ENCODE measurements at regions not wholly inside any gene's neighbourhood (a gene's known extent, or its start where the extent isn't known, plus 50 kb on each side); places are given as distances from the start of the nearest gene placed in this dataset.
A peak's percentile ranks its signal among the peaks of the same experiment; 100 is the strongest.
"Not testable (repeated sequence)": the region's sequence is repeated elsewhere in the genome, so short reads cannot be mapped to it uniquely, and the experiment has no call there.

DNA sequence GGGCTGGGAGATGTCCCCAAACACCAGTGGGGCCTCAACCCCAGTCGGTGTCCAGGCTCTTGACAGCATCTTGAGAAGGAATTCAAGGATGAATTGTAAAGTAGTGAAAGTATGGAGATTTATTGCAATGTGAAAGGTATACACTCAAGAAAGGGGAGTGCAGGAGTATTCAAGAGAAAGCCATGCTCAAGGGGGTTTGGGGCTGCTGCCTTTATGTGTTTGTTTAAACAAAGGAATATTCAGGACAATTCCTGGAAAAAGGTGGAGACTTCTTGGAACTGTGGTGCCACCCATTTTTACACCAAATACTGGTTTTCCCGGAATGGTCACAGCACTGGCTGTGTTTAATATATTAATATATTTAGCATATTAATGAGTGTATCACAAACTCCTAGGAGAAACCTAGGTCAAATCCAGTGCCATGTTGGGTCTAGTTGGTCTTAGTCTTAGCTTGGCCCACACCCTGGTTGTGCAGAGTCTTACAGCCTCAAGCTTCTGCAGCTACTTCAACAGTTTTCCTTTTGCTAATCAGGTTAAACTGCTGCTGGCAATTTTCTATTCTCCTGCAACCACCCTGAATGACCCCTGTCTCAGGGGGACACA is 138.5 kb upstream of the TMTC4 start:
- DNase-seq (ENCODE audit: low spot score) (no peak), FAIRE-seq (no peak)

DNA sequence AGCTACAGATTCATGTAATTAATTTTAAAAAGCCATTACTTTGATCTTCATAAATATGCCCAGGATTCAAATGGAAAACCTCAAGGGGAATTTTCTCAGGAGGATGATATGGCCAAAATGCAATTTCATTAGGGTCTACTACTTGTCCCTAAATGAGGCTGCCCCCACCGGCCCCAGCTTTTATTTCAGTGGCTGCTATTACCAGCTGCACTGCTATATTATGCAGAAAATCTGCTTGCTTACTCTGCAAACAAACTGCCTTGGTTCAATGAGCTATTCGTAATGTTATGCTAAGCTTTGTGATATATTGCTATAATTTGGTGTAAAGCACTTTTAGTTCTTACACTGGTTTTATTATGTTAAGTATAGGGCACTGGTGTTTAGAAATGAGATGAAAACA is 137.3 kb upstream of the TMTC4 start:
- no peak for DNase-seq (ENCODE audit: low spot score)
- no peak for FAIRE-seq

GRCh38 chr13:100811024-100811865 is 136.7 kb upstream of the TMTC4 start:
- DNase-seq (ENCODE audit: low spot score) (no peak), FAIRE-seq (no peak)

DNA sequence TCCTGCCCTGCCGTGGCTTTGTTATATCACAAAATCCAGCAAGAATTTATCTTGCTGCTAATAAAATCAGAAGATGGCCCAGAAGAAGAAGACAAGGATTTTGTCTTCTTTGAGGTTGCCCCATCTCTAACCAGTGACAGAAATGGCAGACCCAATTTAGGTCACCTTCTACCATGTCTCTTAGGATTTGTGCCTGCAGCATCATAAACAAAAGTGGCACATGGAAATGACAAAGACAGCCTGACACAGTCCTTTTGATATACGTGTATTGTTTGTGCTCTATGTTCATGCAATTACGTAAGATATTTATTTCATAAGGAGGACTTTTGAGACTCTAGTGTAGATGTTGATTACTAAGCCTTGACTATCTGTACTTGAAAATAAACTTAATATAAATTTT is 135.9 kb upstream of the TMTC4 start:
- no peak for FAIRE-seq
- no peak for DNase-seq (ENCODE audit: low spot score)

- DNase-seq (ENCODE audit: low spot score) (no peak), FAIRE-seq (no peak)
Observed at GRCh38 chr13:100809856-100810255, 135.3 kb upstream of the TMTC4 start.

DNA sequence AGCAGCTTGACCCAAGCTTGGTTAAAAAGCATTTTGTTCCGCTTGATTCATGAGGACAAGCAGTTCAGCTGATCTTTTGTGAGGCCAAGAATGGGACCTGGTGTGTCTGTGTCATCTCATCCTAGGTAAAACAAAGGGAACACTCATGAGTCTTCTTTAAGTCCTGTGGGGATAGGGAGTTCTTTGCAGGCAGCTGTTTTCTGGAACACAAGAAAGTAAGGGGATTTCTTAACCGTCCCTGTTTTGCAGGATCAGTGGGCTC is 134.5 kb upstream of the TMTC4 start:
- DNase-seq (ENCODE audit: low spot score) = no peak
- FAIRE-seq = no peak

- FAIRE-seq (no peak), DNase-seq (ENCODE audit: low spot score) (no peak)
Observed at GRCh38 chr13:100808330-100809128, 133.9 kb upstream of the TMTC4 start.

DNA sequence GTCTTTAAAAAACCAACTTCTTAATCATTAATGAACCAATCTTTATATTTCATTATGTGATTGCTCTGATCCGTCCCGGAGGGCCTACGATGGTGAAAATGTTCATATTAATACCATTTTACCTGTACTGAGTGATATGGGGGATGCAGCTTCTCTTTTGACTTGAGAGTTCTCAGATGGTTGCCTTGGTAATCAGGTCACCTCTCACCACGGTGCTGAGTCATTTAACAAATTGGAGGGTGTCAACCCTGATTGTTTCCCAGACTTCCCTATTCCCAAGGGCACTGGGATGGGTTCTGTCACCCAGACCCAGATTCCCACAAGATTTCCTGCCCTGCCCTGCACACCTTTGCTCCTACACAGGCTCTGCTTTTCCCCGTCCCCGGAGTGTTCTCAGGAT is 128.5 kb upstream of the TMTC4 start:
- FAIRE-seq = no peak

DNA sequence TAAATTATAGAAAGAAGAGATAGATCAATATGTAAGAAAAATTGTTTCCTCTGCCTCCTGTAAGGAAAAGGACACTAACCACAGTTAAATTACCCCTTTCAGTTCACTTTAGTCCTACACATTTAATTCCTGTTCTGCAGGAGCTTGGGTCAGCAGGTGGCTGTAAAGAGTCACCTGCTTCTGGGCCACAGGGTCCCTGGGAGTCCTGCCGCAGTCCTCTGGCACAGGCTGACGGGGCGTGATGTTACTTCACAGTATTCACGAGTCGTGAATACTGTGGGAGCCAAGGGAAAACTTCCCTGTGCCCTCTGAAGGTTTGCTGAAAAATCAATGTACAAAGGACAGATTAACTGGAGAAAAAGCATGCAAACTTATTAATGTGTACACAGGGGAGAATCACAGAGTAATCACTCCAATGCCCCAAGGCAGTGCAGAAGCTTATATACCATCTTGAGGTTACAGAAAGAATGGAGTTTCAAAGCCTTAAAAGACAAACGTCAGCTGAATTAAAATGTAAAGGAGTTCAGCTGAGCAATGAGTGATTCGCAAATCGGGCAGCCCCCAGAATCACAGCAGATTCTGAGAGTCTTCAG is 125.8 kb upstream of the TMTC4 start:
- DNase-seq (ENCODE audit: low spot score) (no peak), FAIRE-seq (no peak)

More for the DNA sequence above, 128.5 kb upstream of the TMTC4 start:
- DNase-seq (ENCODE audit: low spot score) = no peak

DNA sequence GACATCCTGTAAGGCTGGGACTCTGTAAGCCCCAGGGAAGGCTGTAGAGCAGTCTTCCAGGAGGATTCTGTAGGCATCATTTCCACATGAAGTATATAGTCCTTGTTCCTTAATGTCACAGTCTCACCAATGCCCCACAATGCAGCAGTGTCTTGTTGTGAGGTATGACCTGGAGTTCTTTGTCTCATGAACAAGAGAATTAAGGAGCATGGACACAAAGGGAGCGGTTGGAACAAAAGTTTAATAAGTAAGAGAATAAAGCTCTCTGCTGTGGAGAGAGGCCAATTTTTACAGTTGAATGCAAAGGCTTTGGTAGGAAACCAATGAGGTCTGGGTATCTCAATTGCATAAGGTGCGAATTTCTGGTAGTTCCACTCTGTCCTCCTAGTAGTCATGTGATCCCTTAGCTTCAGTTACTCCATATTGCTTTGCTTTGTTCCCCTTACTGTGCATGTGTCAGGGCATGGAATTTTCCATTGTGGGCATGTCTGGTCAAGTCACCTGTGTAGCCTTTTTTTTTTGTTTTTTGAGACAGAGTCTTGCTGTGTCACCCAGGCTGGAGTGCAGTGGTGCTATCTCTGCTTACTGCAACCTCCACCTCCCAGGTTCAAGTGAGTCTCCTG is 124.3 kb upstream of the TMTC4 start:
- no peak for FAIRE-seq

DNA sequence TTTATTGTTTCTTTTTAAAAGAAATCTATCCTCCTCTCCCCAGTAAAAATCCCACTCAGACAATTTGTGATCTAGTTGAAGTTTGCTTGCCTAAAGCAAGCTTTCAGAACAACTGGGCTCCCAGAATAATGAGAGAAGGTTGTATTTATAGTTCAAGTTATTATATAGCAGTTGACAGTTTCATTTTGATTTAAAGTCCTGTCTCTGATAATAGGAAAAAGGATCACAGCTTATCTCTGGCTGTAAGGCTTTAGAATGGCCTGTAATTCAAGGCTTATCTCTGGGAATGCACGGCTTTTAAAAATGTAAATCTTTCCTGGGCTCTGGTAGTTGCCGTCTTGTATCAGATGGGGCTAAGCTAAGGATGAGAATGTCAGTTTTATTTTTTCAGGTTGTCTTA is 123.3 kb upstream of the TMTC4 start:
- no peak for FAIRE-seq
- DNase-seq (ENCODE audit: low spot score) = no peak

More for the DNA sequence above, 124.3 kb upstream of the TMTC4 start:
- DNase-seq (ENCODE audit: low spot score) = no peak

- no peak for DNase-seq (ENCODE audit: low spot score)
Observed at GRCh38 chr13:100796463-100796862, 121.9 kb upstream of the TMTC4 start.

DNA sequence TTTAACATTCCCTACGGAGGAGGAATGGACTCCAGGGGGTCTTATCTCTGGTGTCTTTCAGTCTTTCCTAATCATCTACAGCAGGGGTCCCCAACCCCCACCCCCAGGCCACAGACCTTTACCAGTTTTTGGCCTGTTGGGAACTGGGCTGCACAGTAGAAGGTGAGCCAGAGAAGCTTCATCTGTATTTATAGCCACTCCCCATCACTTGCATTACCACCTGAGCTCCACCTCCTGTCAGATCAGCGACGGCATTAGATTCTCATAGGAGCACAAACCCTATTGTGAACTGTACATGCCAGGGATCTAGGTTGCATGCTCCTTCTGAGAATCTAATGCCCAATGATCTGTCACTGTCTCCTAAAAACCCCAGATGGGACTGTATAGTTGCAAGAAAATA is 120.0 kb upstream of the TMTC4 start:
- DNase-seq (ENCODE audit: low spot score) (no peak), FAIRE-seq (no peak)

More at GRCh38 chr13:100796463-100796862, 121.9 kb upstream of the TMTC4 start:
- no peak for FAIRE-seq

GRCh38 chr13:100790405-100790804 is 115.8 kb upstream of the TMTC4 start:
- DNase-seq (ENCODE audit: low spot score) = no peak

DNA sequence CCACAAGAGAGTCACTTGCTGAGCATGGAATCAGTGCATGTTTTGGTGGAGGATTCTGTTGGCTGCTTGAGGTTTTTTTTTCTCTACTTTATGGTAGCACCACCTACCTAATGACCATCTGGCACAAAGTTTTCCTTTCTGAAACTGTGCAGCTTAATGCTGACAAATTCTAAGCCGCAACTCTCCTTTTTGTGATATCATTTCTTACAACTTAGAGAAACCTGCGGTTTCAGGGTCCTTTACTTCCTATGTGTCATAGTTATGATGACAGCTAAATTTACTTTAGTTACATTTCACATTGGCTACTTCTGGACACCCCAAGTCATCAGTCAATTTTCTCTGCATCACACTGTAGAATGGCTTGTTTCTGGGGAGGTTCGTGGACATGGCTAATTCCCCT is 115.4 kb upstream of the TMTC4 start:
- DNase-seq (ENCODE audit: low spot score) = no peak

More at GRCh38 chr13:100790405-100790804, 115.8 kb upstream of the TMTC4 start:
- no peak for FAIRE-seq

DNA sequence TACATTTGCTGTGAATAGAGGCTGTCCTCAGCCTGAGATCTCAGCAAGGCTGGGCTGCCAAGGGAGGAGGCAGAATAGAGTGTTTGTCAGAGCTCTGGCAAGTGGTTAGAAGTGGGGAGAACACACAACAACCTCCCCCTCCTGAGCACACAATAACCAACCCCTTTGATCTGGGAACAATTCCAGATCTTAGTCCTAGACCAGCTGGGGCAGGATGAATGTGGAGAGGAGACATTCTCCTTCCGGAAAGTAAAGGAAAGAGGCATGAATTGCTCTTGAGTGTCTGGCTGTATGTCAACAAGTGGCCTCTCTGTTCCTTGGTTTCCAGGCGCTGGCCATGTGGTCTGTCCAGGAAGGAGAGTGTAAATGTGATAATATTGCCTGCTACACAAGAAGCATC is 114.9 kb upstream of the TMTC4 start:
- peak; percentile 37 for DNase-seq (ENCODE audit: low spot score)
- no peak for FAIRE-seq

More for the DNA sequence above, 115.4 kb upstream of the TMTC4 start:
- no peak for FAIRE-seq

DNA sequence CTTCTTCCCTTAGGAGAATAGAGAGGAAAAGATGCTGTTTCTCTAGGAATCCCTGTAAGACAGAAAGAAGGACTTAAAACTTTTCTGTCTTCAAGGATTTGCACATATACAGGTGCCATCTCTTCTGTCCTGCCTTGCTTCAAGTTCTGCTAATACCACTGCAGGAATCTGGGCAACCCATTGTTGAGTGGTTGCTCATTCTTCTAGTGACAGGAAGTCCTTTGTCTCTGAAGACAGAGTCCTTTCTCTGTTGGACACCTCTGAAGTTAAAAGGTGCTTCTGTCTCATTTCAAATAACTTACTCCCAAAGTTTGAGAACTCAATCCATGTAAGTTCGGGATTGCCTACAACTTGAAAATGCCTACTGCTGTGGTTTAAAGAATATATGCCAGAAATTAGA is 114.4 kb upstream of the TMTC4 start:
- DNase-seq (ENCODE audit: low spot score) = no peak

DNA sequence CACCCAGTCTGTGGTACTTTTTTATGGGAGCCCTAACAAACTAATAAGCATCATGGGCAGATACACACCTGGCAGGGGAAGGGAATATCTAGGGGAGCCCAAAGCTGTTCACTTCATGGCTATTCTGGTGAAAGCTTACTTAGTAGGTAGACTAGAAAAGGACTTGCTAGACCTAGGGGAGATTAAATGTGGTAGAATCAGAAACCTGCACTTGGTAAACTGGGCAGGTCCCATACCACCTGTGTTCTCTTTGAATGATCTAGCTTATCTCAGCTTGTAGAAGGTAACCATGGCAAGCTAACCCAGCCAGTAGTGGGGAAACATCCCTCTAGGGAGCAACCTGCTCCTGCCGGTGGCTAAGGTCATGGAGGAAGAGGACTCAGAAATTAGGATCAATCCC is 113.9 kb upstream of the TMTC4 start:
- FAIRE-seq (no peak), DNase-seq (ENCODE audit: low spot score) (no peak)

More for the DNA sequence above, 114.4 kb upstream of the TMTC4 start:
- FAIRE-seq = no peak

- DNase-seq (ENCODE audit: low spot score) (no peak), FAIRE-seq (no peak)
Observed at GRCh38 chr13:100787899-100788298, 113.3 kb upstream of the TMTC4 start.

- DNase-seq (ENCODE audit: low spot score); FAIRE-seq: not testable (repeated sequence)
Observed at GRCh38 chr13:100776686-100777085, 102.1 kb upstream of the TMTC4 start.

GRCh38 chr13:100773923-100774663 is 99.5 kb upstream of the TMTC4 start:
- FAIRE-seq (no peak), DNase-seq (ENCODE audit: low spot score) (no peak)
